VCaP (cell line): ENCODE measurements at regions not wholly inside any gene's neighbourhood (a gene's known extent, or its start where the extent isn't known, plus 50 kb on each side); places are given as distances from the start of the nearest gene placed in this dataset.

Experiments used
- H3K27ac ChIP-seq: fragments of 450-650 bp; 2 replicates; pipeline ENCODE4 v1.5.1; 2017
- TF ChIP-seq, protein P1 (sequence below): fragments of 450-650 bp; conservative IDR thresholded peaks from 2 replicates; pipeline ENCODE4 v1.5.1; 2017; ENCODE audit warnings: mild to moderate bottlenecking, moderate library complexity

DNA sequence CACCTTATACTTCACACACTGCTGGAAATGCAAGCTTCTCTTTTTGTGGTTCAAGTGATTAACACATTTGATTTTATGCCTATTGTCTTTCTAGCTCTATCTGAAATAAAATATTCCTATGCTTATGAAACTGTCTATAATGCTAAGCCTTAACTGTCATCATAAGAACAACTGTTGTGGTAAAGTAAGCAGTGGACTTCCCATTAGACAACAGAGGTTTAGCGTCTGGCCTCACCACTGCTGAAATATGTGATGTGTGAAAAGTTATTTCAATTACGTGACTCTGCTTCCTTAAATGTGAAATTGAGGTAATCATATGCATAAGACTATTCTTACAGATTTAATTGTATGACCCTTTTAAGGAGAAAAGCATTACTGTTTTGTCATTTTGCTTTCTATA, 140.2 kb upstream of the LYSMD4 start:
- TF ChIP-seq, protein P1, sequence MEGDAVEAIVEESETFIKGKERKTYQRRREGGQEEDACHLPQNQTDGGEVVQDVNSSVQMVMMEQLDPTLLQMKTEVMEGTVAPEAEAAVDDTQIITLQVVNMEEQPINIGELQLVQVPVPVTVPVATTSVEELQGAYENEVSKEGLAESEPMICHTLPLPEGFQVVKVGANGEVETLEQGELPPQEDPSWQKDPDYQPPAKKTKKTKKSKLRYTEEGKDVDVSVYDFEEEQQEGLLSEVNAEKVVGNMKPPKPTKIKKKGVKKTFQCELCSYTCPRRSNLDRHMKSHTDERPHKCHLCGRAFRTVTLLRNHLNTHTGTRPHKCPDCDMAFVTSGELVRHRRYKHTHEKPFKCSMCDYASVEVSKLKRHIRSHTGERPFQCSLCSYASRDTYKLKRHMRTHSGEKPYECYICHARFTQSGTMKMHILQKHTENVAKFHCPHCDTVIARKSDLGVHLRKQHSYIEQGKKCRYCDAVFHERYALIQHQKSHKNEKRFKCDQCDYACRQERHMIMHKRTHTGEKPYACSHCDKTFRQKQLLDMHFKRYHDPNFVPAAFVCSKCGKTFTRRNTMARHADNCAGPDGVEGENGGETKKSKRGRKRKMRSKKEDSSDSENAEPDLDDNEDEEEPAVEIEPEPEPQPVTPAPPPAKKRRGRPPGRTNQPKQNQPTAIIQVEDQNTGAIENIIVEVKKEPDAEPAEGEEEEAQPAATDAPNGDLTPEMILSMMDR: no peak
- H3K27ac ChIP-seq: no peak overlapping the region

DNA sequence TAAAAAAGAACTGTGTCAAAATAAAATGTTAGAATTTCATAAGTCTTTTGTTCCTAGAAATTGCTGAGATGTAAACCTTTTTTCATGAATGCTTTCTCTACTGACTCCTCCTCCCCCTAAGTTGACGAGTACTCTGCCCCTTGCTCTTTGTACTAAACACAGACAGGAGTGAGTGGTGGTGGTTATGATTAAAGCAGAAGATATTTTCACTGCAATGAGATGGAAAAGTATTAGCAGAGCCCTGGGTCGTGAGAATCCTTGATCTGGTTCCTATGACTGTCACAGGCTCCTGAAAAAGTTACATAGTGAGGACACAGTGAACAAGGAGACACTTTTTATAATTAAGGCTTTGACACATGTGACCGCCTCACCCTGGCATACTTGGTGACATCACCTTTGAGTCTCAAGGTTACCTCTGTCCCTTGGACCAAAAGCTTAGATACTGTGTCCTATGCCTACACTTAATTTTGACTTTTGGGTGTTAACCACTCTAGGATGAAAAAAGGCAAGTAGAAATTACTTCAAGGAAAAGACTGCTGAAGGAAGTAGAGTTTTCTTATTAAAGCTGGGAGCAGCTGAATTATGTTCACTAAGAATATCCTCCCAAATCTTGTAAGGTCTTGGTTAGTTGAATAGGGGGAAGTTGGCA, 130.4 kb upstream of the LYSMD4 start:
- H3K27ac ChIP-seq: no peak overlapping the region
- TF ChIP-seq, protein P1: no peak

DNA sequence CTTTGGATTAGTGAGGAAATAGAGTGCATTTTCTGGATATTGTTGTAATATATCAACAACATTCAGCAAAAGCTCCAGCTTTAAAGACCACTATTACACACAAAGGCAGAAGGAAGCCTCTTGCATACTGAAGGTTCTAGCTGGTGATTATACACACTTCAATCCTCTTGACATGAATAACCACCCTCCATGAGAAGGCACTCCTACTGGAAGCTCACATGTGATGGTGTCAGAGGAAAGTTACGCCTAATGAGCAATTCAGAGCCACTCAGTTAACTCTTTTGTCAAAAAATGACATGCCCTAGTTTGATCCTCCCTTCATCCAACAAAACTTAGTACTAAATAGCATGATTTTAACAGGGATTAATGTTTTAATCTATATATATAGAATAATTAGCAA, 124.6 kb upstream of the LYSMD4 start:
- peak overlapping the region; percentile 18 for H3K27ac ChIP-seq
- TF ChIP-seq, protein P1: no peak

DNA sequence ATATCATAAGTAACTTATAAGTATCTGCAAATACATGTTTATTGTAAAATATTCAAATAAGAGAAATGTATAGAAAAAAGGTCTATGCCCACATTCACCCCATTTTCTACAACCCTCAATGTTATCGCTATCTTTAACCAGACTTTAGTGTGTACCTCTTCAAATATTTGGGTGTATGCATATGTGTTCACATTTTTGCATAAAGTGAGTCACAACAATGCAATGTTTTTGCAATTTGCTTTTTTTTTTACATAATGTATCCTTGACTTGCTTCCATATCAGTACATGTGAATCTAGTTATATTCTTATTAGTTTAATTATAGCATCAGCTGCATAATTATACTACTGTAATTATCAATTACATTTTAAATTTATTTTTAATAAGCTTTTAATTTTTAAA, 117.3 kb upstream of the LYSMD4 start:
- H3K27ac ChIP-seq: no peak overlapping the region
- TF ChIP-seq, protein P1: no peak

DNA sequence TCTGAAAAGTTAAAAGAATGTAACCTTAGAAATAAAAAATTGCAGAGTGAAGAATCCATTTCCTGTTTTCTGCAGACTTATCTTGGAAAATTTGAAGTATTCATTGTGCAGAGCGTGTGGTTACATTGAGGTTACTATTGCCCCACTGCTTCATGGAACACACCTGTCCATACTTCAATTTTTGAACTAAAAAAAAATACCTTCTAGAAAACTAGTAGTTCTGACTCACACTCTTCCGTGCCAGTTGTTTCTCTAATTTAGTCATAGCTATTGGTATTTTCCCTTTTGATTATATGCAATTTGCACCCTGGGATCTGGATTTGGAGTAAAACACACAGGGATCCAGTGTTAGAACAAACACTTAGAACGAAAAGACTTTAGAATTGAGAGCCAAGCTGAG, 111.8 kb upstream of the LYSMD4 start:
- no peak overlapping the region for H3K27ac ChIP-seq
- TF ChIP-seq, protein P1: no peak

DNA sequence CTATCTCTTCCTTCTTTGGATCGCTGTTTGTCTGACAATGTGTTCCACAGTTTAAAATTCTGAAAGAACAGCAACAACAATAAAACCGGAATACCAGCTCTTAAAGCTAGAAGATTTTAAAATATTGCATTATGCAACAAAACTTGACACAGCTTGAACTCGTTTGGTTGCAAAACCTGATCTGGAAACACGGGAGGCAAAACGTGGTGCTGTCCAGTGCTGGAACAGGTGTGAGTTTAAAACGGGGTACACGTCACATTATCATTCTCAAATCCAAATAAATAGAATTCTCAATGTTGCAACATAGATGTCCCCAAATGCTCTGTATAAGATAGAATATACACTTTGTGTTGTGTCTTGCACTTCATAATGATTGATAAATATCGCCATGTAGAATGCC, 110.9 kb upstream of the LYSMD4 start:
- TF ChIP-seq, protein P1: no peak

DNA sequence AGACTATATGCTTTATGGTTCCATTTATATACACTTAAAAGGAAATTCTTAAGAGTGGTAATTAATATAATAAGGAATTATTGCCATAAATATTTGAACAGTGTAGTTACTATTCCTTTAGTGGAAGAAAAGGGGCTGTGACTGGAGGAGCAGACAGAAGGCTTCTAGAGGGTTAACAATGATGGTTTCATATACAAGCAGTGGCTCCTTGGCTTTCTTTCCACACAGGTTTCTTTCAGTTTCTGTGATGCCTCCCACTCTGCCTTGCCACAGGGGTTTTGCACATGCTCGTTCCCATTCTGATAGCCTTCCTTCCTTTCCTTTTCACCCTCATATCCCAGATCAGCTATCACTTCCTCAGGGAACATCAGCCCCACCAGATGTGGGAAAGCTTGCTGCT, 108.8 kb upstream of the LYSMD4 start:
- H3K27ac ChIP-seq: no peak overlapping the region
- TF ChIP-seq, protein P1: no peak

More for the DNA sequence above, 110.9 kb upstream of the LYSMD4 start:
- no peak overlapping the region for H3K27ac ChIP-seq
